Mesenchymal stem cell (in vitro differentiated cells and primary cell): ENCODE measurements at regions not wholly inside any gene's neighbourhood (a gene's known extent, or its start where the extent isn't known, plus 50 kb on each side); places are given as distances from the start of the nearest gene placed in this dataset.
A peak's percentile ranks its signal among the peaks of the same experiment; 100 is the strongest.
"Not testable (repeated sequence)": the region's sequence is repeated elsewhere in the genome, so short reads cannot be mapped to it uniquely, and the experiment has no call there.

Experiments used
- DNase-seq: peaks from one replicate; pipeline ENCODE4 v3.0.0-alpha.2; 2013
- H2AFZ ChIP-seq: one replicate; pipeline ENCODE4 v1.6.1; 2013; ENCODE audit warnings: low read depth, mild to moderate bottlenecking, control low read depth, inconsistent platforms, low read length, moderate library complexity
- H2AK5ac ChIP-seq: 2 replicates; pipeline ENCODE4 v1.6.1; 2013; ENCODE audit warnings: low read length, moderate library complexity, mild to moderate bottlenecking, inconsistent platforms; ENCODE audit not compliant: severe bottlenecking
- H2BK120ac ChIP-seq: one replicate; pipeline ENCODE4 v1.6.1; 2013; ENCODE audit warnings: low read depth, mild to moderate bottlenecking, inconsistent platforms, low read length, moderate library complexity
- H2BK12ac ChIP-seq, 2 experiments: one replicate each; pipeline ENCODE4 v1.6.1; 2013; ENCODE audit warnings: inconsistent platforms in 2 of 2, low read length in 2 of 2, mild to moderate bottlenecking in 2 of 2, moderate library complexity in 2 of 2, control low read depth in 1 of 2
- H2BK15ac ChIP-seq: one replicate; pipeline ENCODE4 v1.6.1; 2013; ENCODE audit warnings: mild to moderate bottlenecking, low read depth, inconsistent platforms; ENCODE audit not compliant: poor library complexity, severe bottlenecking
- H2BK5ac ChIP-seq: 2 replicates; pipeline ENCODE4 v1.6.1; 2013; ENCODE audit warnings: low read depth, mild to moderate bottlenecking, low read length, control low read depth, inconsistent platforms; ENCODE audit not compliant: poor library complexity, severe bottlenecking
- H3K14ac ChIP-seq, 2 experiments: one replicate each; pipeline ENCODE4 v1.6.1; 2013; ENCODE audit warnings: inconsistent platforms in 2 of 2, low read length in 2 of 2, control low read depth in 1 of 2, mild to moderate bottlenecking in 1 of 2, moderate library complexity in 1 of 2
- H3K18ac ChIP-seq, 2 experiments: one replicate each; pipeline ENCODE4 v1.6.1; 2013; ENCODE audit warnings: inconsistent platforms in 2 of 2, low read length in 2 of 2, control low read depth in 1 of 2, low read depth in 1 of 2, mild to moderate bottlenecking in 1 of 2
- H3K23ac ChIP-seq, 2 experiments: one replicate each; pipeline ENCODE4 v1.6.1; 2013; ENCODE audit warnings: inconsistent platforms in 2 of 2, low read length in 2 of 2, mild to moderate bottlenecking in 2 of 2, moderate library complexity in 2 of 2, control low read depth in 1 of 2
- H3K27ac ChIP-seq: 2 replicates; pipeline ENCODE4 v1.5.1; 2013; ENCODE audit warnings: mild to moderate bottlenecking, moderate library complexity, low read length, control low read depth, inconsistent platforms; ENCODE audit not compliant: poor library complexity, severe bottlenecking
- H3K27me3 ChIP-seq, 2 experiments: 2 replicates each; pipeline versions ENCODE4 v1.6.1 to v1.7.0; 2013; ENCODE audit warnings: low read length in 2 of 2, mild to moderate bottlenecking in 2 of 2, moderate library complexity in 2 of 2, control low read depth in 1 of 2, inconsistent platforms in 1 of 2; ENCODE audit not compliant: control insufficient read depth in 1 of 2, insufficient read depth in 1 of 2
- H3K36me3 ChIP-seq, 2 experiments: 2 replicates each; pipeline versions ENCODE4 v1.6.1 to v1.7.0; 2013; ENCODE audit warnings: low read length in 2 of 2, control low read depth in 1 of 2, inconsistent platforms in 1 of 2, low read depth in 1 of 2, mild to moderate bottlenecking in 1 of 2; ENCODE audit not compliant: insufficient read depth in 2 of 2, control insufficient read depth in 1 of 2
- H3K4ac ChIP-seq, 2 experiments: one replicate each; pipeline ENCODE4 v1.6.1; 2013; ENCODE audit warnings: inconsistent platforms in 2 of 2, low read length in 2 of 2, mild to moderate bottlenecking in 2 of 2, moderate library complexity in 2 of 2, control low read depth in 1 of 2, low read depth in 1 of 2
- H3K4me1 ChIP-seq: 2 replicates; pipeline ENCODE4 v1.6.1; 2013; ENCODE audit warnings: low read depth, low read length, control low read depth; ENCODE audit not compliant: control insufficient read depth, insufficient read depth
- H3K4me2 ChIP-seq: 2 replicates; pipeline ENCODE4 v1.6.1; 2013; ENCODE audit warnings: low read length, mild to moderate bottlenecking, inconsistent platforms; ENCODE audit not compliant: poor library complexity, severe bottlenecking
- H3K4me3 ChIP-seq, 2 experiments: 2 replicates each; pipeline versions ENCODE4 v1.5.1 to v1.7.0; 2013; ENCODE audit warnings: low read length in 2 of 2, mild to moderate bottlenecking in 2 of 2, control low read depth in 1 of 2, low read depth in 1 of 2; ENCODE audit not compliant: insufficient read depth in 1 of 2
- H3K79me1 ChIP-seq: replicated peaks from 2 replicates; pipeline ENCODE4 v1.6.1; 2013; ENCODE audit warnings: mild to moderate bottlenecking, control low read depth, low read length, inconsistent platforms; ENCODE audit not compliant: poor library complexity, severe bottlenecking
- H3K9ac ChIP-seq: 2 replicates; pipeline ENCODE4 v1.7.0; 2013; ENCODE audit warnings: mild to moderate bottlenecking, low read length, moderate library complexity
- H3K9me3 ChIP-seq: 2 replicates; pipeline ENCODE4 v1.7.0; 2013; ENCODE audit warnings: mild to moderate bottlenecking, low read length; ENCODE audit not compliant: control insufficient read depth
- H4K8ac ChIP-seq: one replicate; pipeline ENCODE4 v1.6.1; 2013; ENCODE audit warnings: inconsistent platforms, mild to moderate bottlenecking, low read length, moderate library complexity
- H4K91ac ChIP-seq: one replicate; pipeline ENCODE4 v1.6.1; 2013; ENCODE audit warnings: mild to moderate bottlenecking, low read length, inconsistent platforms
- WGBS: methylation state at CpG from one replicate; pipeline ENCODE4 v1.1.7; 2013; ENCODE audit warnings: mixed read lengths; 5-methylcytosine and 5-hydroxymethylcytosine counted together

- peak; percentile 17 for DNase-seq
- not testable (repeated sequence) for H2BK120ac ChIP-seq, H3K4ac ChIP-seq, H2BK5ac ChIP-seq, H3K36me3 ChIP-seq, H4K91ac ChIP-seq, H3K14ac ChIP-seq, H2BK12ac ChIP-seq, H2AK5ac ChIP-seq, H3K23ac ChIP-seq, H3K9ac ChIP-seq, H3K9me3 ChIP-seq, H4K8ac ChIP-seq, H3K4me3 ChIP-seq, H3K79me1 ChIP-seq, H3K27ac ChIP-seq, H3K4me2 ChIP-seq, H3K18ac ChIP-seq, H2BK15ac ChIP-seq, H2AFZ ChIP-seq, H3K27me3 ChIP-seq, H3K4me1 ChIP-seq
- no CpG with 5 or more reads among the region's 4 CpGs for WGBS
These were observed 57.8 kb upstream of the NBPF8 start for GRCh38 chr1:120357046-120357445.

GRCh38 chr1:120356170-120356569, 58.7 kb upstream of the NBPF8 start:
- not testable (repeated sequence) for H2BK120ac ChIP-seq, H3K14ac ChIP-seq, DNase-seq, H3K79me1 ChIP-seq, H3K4me2 ChIP-seq, H2BK15ac ChIP-seq, H3K4me3 ChIP-seq, H2AK5ac ChIP-seq, H2BK12ac ChIP-seq, H3K9me3 ChIP-seq, H3K9ac ChIP-seq, H3K23ac ChIP-seq, H4K91ac ChIP-seq, H2AFZ ChIP-seq, H3K27me3 ChIP-seq, H3K4ac ChIP-seq, H4K8ac ChIP-seq, H3K4me1 ChIP-seq, H3K27ac ChIP-seq, H3K36me3 ChIP-seq, H3K18ac ChIP-seq, H2BK5ac ChIP-seq
- WGBS, result no CpG with 5 or more reads among the region's 8 CpGs

- H3K9me3 ChIP-seq, H3K4me2 ChIP-seq, H3K4ac ChIP-seq, H3K4me1 ChIP-seq, H4K8ac ChIP-seq, H3K36me3 ChIP-seq, H2BK15ac ChIP-seq, H2AK5ac ChIP-seq, H3K18ac ChIP-seq, DNase-seq, H3K14ac ChIP-seq, H3K23ac ChIP-seq, H2BK5ac ChIP-seq, H4K91ac ChIP-seq, H3K79me1 ChIP-seq, H2AFZ ChIP-seq, H3K27ac ChIP-seq, H2BK12ac ChIP-seq, H2BK120ac ChIP-seq, H3K27me3 ChIP-seq: not testable (repeated sequence)
- 32% methylated on average over 5 of the region's 30 CpGs for WGBS
- Histone ChIP-seq H3K9ac (peak overlapping the region; percentile 77), H3K4me3 (peak overlapping the region in 1 of 2 experiments; percentile 58)
These were observed 60.1 kb upstream of the NBPF8 start for GRCh38 chr1:120354618-120355184.

DNA sequence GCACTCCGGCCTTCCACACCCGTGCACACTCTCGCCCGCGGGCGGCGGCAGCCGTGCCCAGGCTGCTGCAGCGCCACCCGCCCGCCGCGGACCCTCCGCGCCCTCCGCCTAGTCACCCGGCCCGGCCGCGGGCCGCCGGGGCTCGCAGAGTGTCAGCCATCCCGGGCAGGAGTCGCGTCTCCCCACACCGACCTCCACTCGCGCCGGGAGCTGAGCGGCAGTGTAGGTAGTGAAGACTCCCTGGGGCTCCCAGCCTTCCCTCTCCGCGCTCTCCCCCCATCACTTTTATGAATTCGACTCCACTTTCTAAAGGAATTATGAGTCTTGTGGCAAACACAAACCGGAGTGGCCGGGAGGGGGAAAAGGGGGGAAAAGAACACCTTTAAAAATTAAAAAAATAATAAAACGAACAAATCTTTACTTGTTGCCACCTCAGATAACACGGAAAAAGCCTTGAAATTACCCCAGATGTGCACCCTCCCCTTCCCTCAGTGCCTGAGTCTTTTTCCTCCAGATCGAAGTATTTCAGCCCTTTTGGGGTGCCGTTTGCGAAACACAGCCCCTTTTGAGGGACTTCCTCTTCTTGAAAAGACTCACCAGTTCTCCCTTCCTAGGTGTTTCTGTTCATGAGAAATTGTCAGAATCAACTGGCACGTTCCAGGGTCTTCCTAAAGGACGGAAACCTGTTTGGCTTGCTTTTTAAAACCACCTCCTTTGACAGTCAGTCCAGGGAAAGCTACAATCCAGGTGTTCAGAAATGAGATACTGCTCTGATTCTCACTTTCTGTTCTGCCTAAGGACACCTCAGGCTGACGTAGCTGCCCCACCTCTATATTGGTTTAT, 72.4 kb upstream of the NBPF8 start:
- H2BK12ac ChIP-seq, H4K8ac ChIP-seq, H4K91ac ChIP-seq, H2BK5ac ChIP-seq, H3K23ac ChIP-seq, H2BK120ac ChIP-seq, H2BK15ac ChIP-seq, H2AK5ac ChIP-seq, H3K9me3 ChIP-seq, DNase-seq, H3K18ac ChIP-seq, H3K79me1 ChIP-seq, H3K14ac ChIP-seq, H3K27ac ChIP-seq, H3K36me3 ChIP-seq, H3K4ac ChIP-seq, H3K4me1 ChIP-seq, H2AFZ ChIP-seq, H3K27me3 ChIP-seq: not testable (repeated sequence)
- Histone ChIP-seq H3K9ac (peak overlapping the region; percentile 64), H3K4me2 (peak overlapping the region; percentile 39), H3K4me3 (peak overlapping the region in 1 of 2 experiments; percentile 65)
- WGBS, result 3% methylated on average over 3 of the region's 44 CpGs
